ENCODE measurements at regions not wholly inside any gene's neighbourhood (a gene's known extent, or its start where the extent isn't known, plus 50 kb on each side); places are given as distances from the start of the nearest gene placed in this dataset.

- TF ChIP-seq ZNF121 (CRISPR knock-in tag; IDR thresholded peaks at IDR 0.05): no peak
- no peak for TF ChIP-seq ZNF749 (CRISPR knock-in tag; IDR thresholded peaks at IDR 0.05; ENCODE audit: borderline replicate concordance)
- no peak for TF ChIP-seq ZNF709 (CRISPR knock-in tag; IDR thresholded peaks at IDR 0.05)
- TF ChIP-seq ZNF251 (CRISPR knock-in tag; IDR thresholded peaks at IDR 0.05): no peak
- no peak for TF ChIP-seq FOXO4 (CRISPR knock-in tag; conservative IDR thresholded peaks at IDR 0.05)
- no peak for TF ChIP-seq PREB (CRISPR knock-in tag; IDR thresholded peaks at IDR 0.05)
- TF ChIP-seq THAP8 (CRISPR knock-in tag; IDR thresholded peaks at IDR 0.05; ENCODE audit: borderline replicate concordance): no peak
- no peak for TF ChIP-seq DRAP1 (CRISPR knock-in tag; IDR thresholded peaks at IDR 0.05)
Measured at GRCh38 chr3:177745607-177746005, 548.3 kb upstream of the TBL1XR1 start (continued).

GRCh38 chr3:177746337-177746933 is 549.2 kb upstream of the TBL1XR1 start:
- ChIA-PET CTCF (ENCODE audit: low intra/inter-chr PET ratio, low total read pairs) (no interaction called here), POLR2A (no interaction called here)
- Histone ChIP-seq H3K9ac (ENCODE audit: insufficient read depth, low read depth, low read length) (no peak overlapping the region), H3K36me3 (replicated peaks in 1 of 2; ENCODE audit: control insufficient read depth in 1 of 2, insufficient read depth in 2 of 2, low read length in 2 of 2) (no peaks in the 10 kb centered on the region), H2AFZ (ENCODE audit: low read length) (no peak overlapping the region), H3K27ac (ENCODE audit: extremely low read length, insufficient read depth, low read length) (no peak overlapping the region), H3K27me3 (ENCODE audit: control insufficient read depth in 1 of 2, insufficient read depth in 2 of 2, low read length in 2 of 2) (no peaks in the 10 kb centered on the region), H3K9me3 (ENCODE audit: low read length) (no peaks in the 10 kb centered on the region), H3K79me2 (ENCODE audit: insufficient read depth, low read length) (no peaks in the 10 kb centered on the region), H4K20me1 (ENCODE audit: insufficient read depth, low read length) (no peaks in the 10 kb centered on the region), H3K4me3 (replicated peaks in 1 of 3; ENCODE audit: insufficient read depth in 1 of 3, low read depth in 2 of 3, low read length in 3 of 3) (no peak overlapping the region), H3K4me2 (ENCODE audit: low read depth, low read length) (no peak overlapping the region), H3K4me1 (ENCODE audit: insufficient read depth, low read length) (no peaks in the 10 kb centered on the region)
- FAIRE-seq (no peak), ATAC-seq (no peak), DNase-seq (ENCODE audit: low spot score) (no peak)
- BruUV-seq (replicated peaks): no TSS peak
- 64% methylated on average over 3 of the region's 3 CpGs for WGBS (ENCODE audit: low lambda C conversion rate)
- in situ Hi-C loops (cut with HindIII; ENCODE audit: extremely low pct_ligation_motif_present, low pct_unique_long_range_greater_than_20kb): no loop called here
- intact Hi-C loops (cut with micrococcal nuclease; ENCODE audit: unreplicated experiment): no loop called here
- TF ChIP-seq ZUFSP (CRISPR knock-in tag; IDR thresholded peaks at IDR 0.05; ENCODE audit: borderline replicate concordance): no peak
- TF ChIP-seq PRDM10 (CRISPR knock-in tag; IDR thresholded peaks at IDR 0.05; ENCODE audit: low read depth): no peak
- no peak for TF ChIP-seq ZNF543 (CRISPR knock-in tag; IDR thresholded peaks at IDR 0.05)
- TF ChIP-seq ZNF160 (CRISPR knock-in tag; IDR thresholded peaks at IDR 0.05): no peak
- TF ChIP-seq KDM6A (CRISPR knock-in tag; IDR thresholded peaks at IDR 0.05; ENCODE audit: low read depth): no peak
- no peak for TF ChIP-seq SPEN (CRISPR knock-in tag; IDR thresholded peaks at IDR 0.05; ENCODE audit: low read depth)
